Upper lobe of right lung (tissue), 1 donor: ENCODE measurements at regions not wholly inside any gene's neighbourhood (a gene's known extent, or its start where the extent isn't known, plus 50 kb on each side); places are given as distances from the start of the nearest gene placed in this dataset.

Experiments used
- ATAC-seq: fragments of 200-7000 bp; cut with Tn5 transposase; one replicate; pipeline ENCODE4 v1.9.1; 2020; ENCODE audit warnings: mild to moderate bottlenecking, moderate library complexity
- DNase-seq: peaks from one replicate; pipeline ENCODE4 v3.0.0-alpha.2; 2020
- H3K27ac ChIP-seq: fragments of 200-600 bp; one replicate; pipeline ENCODE4 v1.8.0; 2022
- H3K27me3 ChIP-seq: fragments of 200-600 bp; one replicate; pipeline ENCODE4 v1.8.0; 2022; ENCODE audit warnings: mild to moderate bottlenecking
- H3K36me3 ChIP-seq: fragments of 200-600 bp; one replicate; pipeline ENCODE4 v1.8.0; 2022
- H3K4me1 ChIP-seq: fragments of 200-600 bp; one replicate; pipeline ENCODE4 v1.8.0; 2022
- H3K4me3 ChIP-seq: fragments of 200-600 bp; one replicate; pipeline ENCODE4 v1.8.0; 2022; ENCODE audit warnings: mild to moderate bottlenecking
- H3K9me3 ChIP-seq: fragments of 200-600 bp; one replicate; pipeline ENCODE4 v1.8.0; 2022
- CTCF ChIP-seq: fragments of 200-600 bp; IDR thresholded peaks from one replicate; pipeline ENCODE4 v1.8.0; 2022; ENCODE audit warnings: antibody characterized with exemption
- intact Hi-C: fragments of 100-400 bp; cut with DNase I; formaldehyde crosslinking; loops from one replicate; pipeline ENCODE4 v1.11.0; 2022
- donor health status: DM: no; HTN: yes; CAD: no; lungs with severe emphysema.

- Histone ChIP-seq H3K36me3 (no peaks in the 10 kb centered on the region), H3K4me1 (no peaks in the 10 kb centered on the region), H3K27ac (no peak overlapping the region), H3K27me3 (no peaks in the 10 kb centered on the region), H3K4me3 (no peak overlapping the region), H3K9me3 (no peaks in the 10 kb centered on the region)
- TF ChIP-seq CTCF, result no peak
- DNase-seq (no peak), ATAC-seq (no peak)
- intact Hi-C loops, result no loop called here
Observed at GRCh38 chr2:21856708-21857107, 732.9 kb downstream of the TDRD15 start.

- intact Hi-C loops, result no loop called here
- Histone ChIP-seq H3K36me3 (no peaks in the 10 kb centered on the region), H3K4me1 (no peaks in the 10 kb centered on the region), H3K4me3 (no peak overlapping the region), H3K27me3 (no peaks in the 10 kb centered on the region), H3K27ac (no peak overlapping the region), H3K9me3 (no peaks in the 10 kb centered on the region)
- DNase-seq (no peak), ATAC-seq (no peak)
- no peak for TF ChIP-seq CTCF
Observed at GRCh38 chr2:21860907-21861306, 737.1 kb downstream of the TDRD15 start.

- Histone ChIP-seq H3K27ac (no peak overlapping the region), H3K4me3 (no peak overlapping the region), H3K27me3 (no peaks in the 10 kb centered on the region), H3K9me3 (no peaks in the 10 kb centered on the region), H3K36me3 (no peaks in the 10 kb centered on the region), H3K4me1 (no peaks in the 10 kb centered on the region)
- intact Hi-C loops, result no loop called here
- DNase-seq (no peak), ATAC-seq (no peak)
- no peak for TF ChIP-seq CTCF
Observed at GRCh38 chr2:21866316-21866715, 742.5 kb downstream of the TDRD15 start.

- intact Hi-C loops, result no loop called here
- no peaks in the 10 kb centered on the region for H3K9me3 ChIP-seq
- H3K4me1 ChIP-seq, result no peaks in the 10 kb centered on the region
- no peaks in the 10 kb centered on the region for H3K27me3 ChIP-seq
- ATAC-seq (no peak), DNase-seq (no peak)
- H3K27ac ChIP-seq, result no peak overlapping the region
- no peaks in the 10 kb centered on the region for H3K36me3 ChIP-seq
- no peak overlapping the region for H3K4me3 ChIP-seq
- TF ChIP-seq CTCF, result no peak
Observed at GRCh38 chr2:21887881-21888280, 764.1 kb downstream of the TDRD15 start.

- no peak overlapping the region for H3K27ac ChIP-seq
- H3K4me3 ChIP-seq, result no peak overlapping the region
- H3K36me3 ChIP-seq, result no peaks in the 10 kb centered on the region
- intact Hi-C loops, result no loop called here
- DNase-seq, result no peak
- H3K27me3 ChIP-seq, result no peaks in the 10 kb centered on the region
- no peaks in the 10 kb centered on the region for H3K4me1 ChIP-seq
- no peaks in the 10 kb centered on the region for H3K9me3 ChIP-seq
- ATAC-seq, result no peak
- TF ChIP-seq CTCF, result no peak
Observed at GRCh38 chr2:21890041-21890440, 766.3 kb downstream of the TDRD15 start.

GRCh38 chr2:21890716-21891115 is 766.9 kb downstream of the TDRD15 start:
- Histone ChIP-seq H3K27me3 (no peaks in the 10 kb centered on the region), H3K9me3 (no peaks in the 10 kb centered on the region), H3K36me3 (no peaks in the 10 kb centered on the region), H3K4me3 (no peak overlapping the region), H3K4me1 (no peaks in the 10 kb centered on the region), H3K27ac (no peak overlapping the region)
- DNase-seq (no peak), ATAC-seq (no peak)
- TF ChIP-seq CTCF, result no peak
- intact Hi-C loops, result no loop called here
